Muscle of leg (tissue), 3 donors: ENCODE measurements at regions not wholly inside any gene's neighbourhood (a gene's known extent, or its start where the extent isn't known, plus 50 kb on each side); places are given as distances from the start of the nearest gene placed in this dataset.
A peak's percentile ranks its signal among the peaks of the same experiment; 100 is the strongest.
"Not testable (repeated sequence)": the region's sequence is repeated elsewhere in the genome, so short reads cannot be mapped to it uniquely, and the experiment has no call there.

Source experiments
- DNase-seq: peaks from one replicate; pipeline ENCODE4 v3.0.0; 2013
- H3K27ac ChIP-seq: one replicate; pipeline ENCODE4 v1.5.1; 2013; ENCODE audit warnings: mild to moderate bottlenecking, low read length, control low read depth
- H3K27me3 ChIP-seq: one replicate; pipeline ENCODE4 v1.6.1; 2013; ENCODE audit warnings: low read length; ENCODE audit not compliant: control insufficient read depth, insufficient read depth
- H3K36me3 ChIP-seq: one replicate; pipeline ENCODE4 v1.6.1; 2013; ENCODE audit warnings: low read length; ENCODE audit not compliant: control insufficient read depth, insufficient read depth
- H3K4me1 ChIP-seq: one replicate; pipeline ENCODE4 v1.6.1; 2013; ENCODE audit warnings: low read length; ENCODE audit not compliant: control insufficient read depth, insufficient read depth
- H3K4me3 ChIP-seq: one replicate; pipeline ENCODE4 v1.5.1; 2013; ENCODE audit warnings: low read length, control low read depth
- H3K9me3 ChIP-seq: replicated peaks from 2 replicates; pipeline ENCODE4 v1.6.1; 2013; ENCODE audit warnings: low read depth, low read length; ENCODE audit not compliant: control insufficient read depth
- WGBS: methylation state at CpG from one replicate; pipeline ENCODE4 v1.1.5; 2013; ENCODE audit warnings: missing lambda C conversion rate; ENCODE audit not compliant: insufficient coverage; 5-methylcytosine and 5-hydroxymethylcytosine counted together

GRCh38 chr5:74442466-74442865 lies 198.1 kb downstream of the ENC1 start:
- DNase-seq: no peak
- H3K36me3 ChIP-seq: no peaks in the 10 kb centered on the region
- H3K27ac ChIP-seq: no peak overlapping the region
- H3K9me3 ChIP-seq: no peaks in the 10 kb centered on the region
- no peak overlapping the region for H3K4me3 ChIP-seq
- peaks cover 2% of the 10 kb centered on the region for H3K4me1 ChIP-seq
- no CpG with 5 or more reads among the region's 3 CpGs for WGBS
- no peaks in the 10 kb centered on the region for H3K27me3 ChIP-seq

- no peak for DNase-seq
- no peaks in the 10 kb centered on the region for H3K27me3 ChIP-seq
- H3K4me3 ChIP-seq: no peak overlapping the region
- no peaks in the 10 kb centered on the region for H3K4me1 ChIP-seq
- H3K27ac ChIP-seq: no peak overlapping the region
- H3K9me3 ChIP-seq: no peaks in the 10 kb centered on the region
- no peaks in the 10 kb centered on the region for H3K36me3 ChIP-seq
- WGBS: 62% methylated on average over 3 of the region's 5 CpGs
Measured at GRCh38 chr5:74441616-74442015, 198.9 kb downstream of the ENC1 start.

- H3K27ac ChIP-seq: no peak overlapping the region
- WGBS: no CpG with 5 or more reads among the region's 2 CpGs
- no peak overlapping the region for H3K4me3 ChIP-seq
- H3K9me3 ChIP-seq: no peaks in the 10 kb centered on the region
- DNase-seq: no peak
- no peaks in the 10 kb centered on the region for H3K36me3 ChIP-seq
- no peaks in the 10 kb centered on the region for H3K27me3 ChIP-seq
- H3K4me1 ChIP-seq: no peaks in the 10 kb centered on the region
Measured at GRCh38 chr5:74440341-74440740, 200.2 kb downstream of the ENC1 start.

- not testable (repeated sequence) for H3K4me3 ChIP-seq, H3K36me3 ChIP-seq, H3K27ac ChIP-seq, DNase-seq, H3K9me3 ChIP-seq, H3K27me3 ChIP-seq
- H3K4me1 ChIP-seq: peaks cover 15% of the 10 kb centered on the region
- no CpG with 5 or more reads among the region's 2 CpGs for WGBS
Measured at GRCh38 chr5:74437870-74438269, 202.7 kb downstream of the ENC1 start.

GRCh38 chr5:74433896-74434829 lies 206.4 kb downstream of the ENC1 start:
- H3K4me3 ChIP-seq: no peak overlapping the region
- peak; percentile 70 for DNase-seq
- H3K27me3 ChIP-seq: no peaks in the 10 kb centered on the region
- peak overlapping the region; percentile 55 for H3K27ac ChIP-seq
- peaks cover 2% of the 10 kb centered on the region for H3K9me3 ChIP-seq
- H3K36me3 ChIP-seq: no peaks in the 10 kb centered on the region
- H3K4me1 ChIP-seq: peaks cover 19% of the 10 kb centered on the region
- 16% methylated on average over 4 of the region's 9 CpGs for WGBS

GRCh38 chr5:74433255-74433895 lies 207.2 kb downstream of the ENC1 start:
- no peaks in the 10 kb centered on the region for H3K27me3 ChIP-seq
- H3K27ac ChIP-seq: peak overlapping the region; percentile 44
- H3K4me3 ChIP-seq: no peak overlapping the region
- 93% methylated on average over 3 of the region's 7 CpGs for whole genome bisulfite sequencing
- H3K4me1 ChIP-seq: peaks cover 19% of the 10 kb centered on the region
- no peaks in the 10 kb centered on the region for H3K36me3 ChIP-seq
- DNase-seq: peak; percentile 43
- peaks cover 2% of the 10 kb centered on the region for H3K9me3 ChIP-seq

GRCh38 chr5:74432721-74433120 lies 207.8 kb downstream of the ENC1 start:
- H3K27me3 ChIP-seq: no peaks in the 10 kb centered on the region
- H3K4me1 ChIP-seq: peaks cover 19% of the 10 kb centered on the region
- WGBS: no CpG with 5 or more reads among the region's 4 CpGs
- H3K27ac ChIP-seq: no peak overlapping the region
- DNase-seq: no peak
- peaks cover 2% of the 10 kb centered on the region for H3K9me3 ChIP-seq
- H3K4me3 ChIP-seq: no peak overlapping the region
- H3K36me3 ChIP-seq: no peaks in the 10 kb centered on the region

GRCh38 chr5:74432216-74432615 lies 208.3 kb downstream of the ENC1 start:
- Histone ChIP-seq H3K27me3 (no peaks in the 10 kb centered on the region), H3K4me3 (no peak overlapping the region), H3K27ac (no peak overlapping the region), H3K4me1 (peaks cover 19% of the 10 kb centered on the region), H3K9me3 (peaks cover 2% of the 10 kb centered on the region), H3K36me3 (no peaks in the 10 kb centered on the region)
- 43% methylated on average over 5 of the region's 7 CpGs for WGBS
- DNase-seq: peak; percentile 45

GRCh38 chr5:74431290-74431669 lies 209.2 kb downstream of the ENC1 start:
- Histone ChIP-seq H3K9me3 (peaks cover 2% of the 10 kb centered on the region), H3K27me3 (no peaks in the 10 kb centered on the region), H3K4me3 (no peak overlapping the region), H3K27ac (no peak overlapping the region), H3K4me1 (peaks cover 23% of the 10 kb centered on the region), H3K36me3 (no peaks in the 10 kb centered on the region)
- 86% methylated on average over 1 of the region's 2 CpGs for WGBS
- no peak for DNase-seq

- Histone ChIP-seq H3K27ac (no peak overlapping the region), H3K4me1 (peaks cover 23% of the 10 kb centered on the region), H3K27me3 (no peaks in the 10 kb centered on the region), H3K36me3 (no peaks in the 10 kb centered on the region), H3K9me3 (peaks cover 2% of the 10 kb centered on the region), H3K4me3 (no peak overlapping the region)
- no peak for DNase-seq
- whole genome bisulfite sequencing: 90% methylated on average over 3 of the region's 4 CpGs
Measured at GRCh38 chr5:74430631-74431289, 209.8 kb downstream of the ENC1 start.
